ENCODE measurements at regions not wholly inside any gene's neighbourhood (a gene's known extent, or its start where the extent isn't known, plus 50 kb on each side); places are given as distances from the start of the nearest gene placed in this dataset.

GRCh38 chr4:184306949-184307348, 89.3 kb upstream of the ENPP6 start:
- no peaks in the 10 kb centered on the region for H3K79me1 ChIP-seq (ENCODE audit: low read depth, low read length)
- H2BK5ac ChIP-seq (ENCODE audit: low read length) = no peak overlapping the region
- no peak overlapping the region for H3K23ac ChIP-seq (ENCODE audit: low read depth, low read length, poor library complexity)
- no CpG with 5 or more reads among the region's 3 CpGs for WGBS, 2 donors (ENCODE audit: extremely low coverage in 2 of 2, insufficient read length in 2 of 2, insufficient replicate concordance in 1 of 2)
- no peak overlapping the region for H3K27ac ChIP-seq (replicated peaks; ENCODE audit: low read length)
- H2AK5ac ChIP-seq (ENCODE audit: low read depth, low read length) = no peak overlapping the region
- no peak overlapping the region for H4K91ac ChIP-seq (ENCODE audit: low read depth, low read length, poor library complexity)
- no peak overlapping the region for H2BK15ac ChIP-seq (ENCODE audit: low read length)
- no peak overlapping the region for H3K14ac ChIP-seq (ENCODE audit: low read length)
- no peak overlapping the region for H3K4ac ChIP-seq (ENCODE audit: low read length)
- H3K4me2 ChIP-seq (ENCODE audit: insufficient read depth, low read length, poor library complexity, severe bottlenecking) = no peak overlapping the region
- no peak overlapping the region for H4K8ac ChIP-seq (ENCODE audit: low read depth, low read length)
- no peak overlapping the region for H3K18ac ChIP-seq (ENCODE audit: low read length)
- no peak for DNase-seq (ENCODE audit: low spot score)
- H3K4me1 ChIP-seq (ENCODE audit: control insufficient read depth in 2 of 2, insufficient read depth in 1 of 2, low read depth in 1 of 2, low read length in 2 of 2) = no peaks in the 10 kb centered on the region
- no peak overlapping the region for H2BK120ac ChIP-seq (ENCODE audit: low read depth, low read length)
- no peak overlapping the region for H3K9ac ChIP-seq (ENCODE audit: low read depth, low read length, poor library complexity)
- no peaks in the 10 kb centered on the region for H3K9me3 ChIP-seq (replicated peaks in 1 of 2; ENCODE audit: control insufficient read depth in 2 of 2, insufficient read depth in 1 of 2, low read depth in 1 of 2, low read length in 2 of 2)
- no peak overlapping the region for H2BK12ac ChIP-seq (ENCODE audit: low read length)
- H3K36me3 ChIP-seq (replicated peaks in 1 of 2; ENCODE audit: control insufficient read depth in 2 of 2, insufficient read depth in 2 of 2, low read length in 2 of 2) = no peaks in the 10 kb centered on the region
- no peaks in the 10 kb centered on the region for H3K27me3 ChIP-seq (ENCODE audit: control insufficient read depth in 3 of 3, insufficient read depth in 3 of 3, low read depth in 1 of 3, low read length in 3 of 3)
- H2AFZ ChIP-seq (ENCODE audit: low read length) = no peak overlapping the region
- no peak overlapping the region for H3K4me3 ChIP-seq (ENCODE audit: low read length in 2 of 2)

- no peak for DNase-seq (ENCODE audit: low spot score)
- no peak overlapping the region for H4K8ac ChIP-seq (ENCODE audit: low read depth, low read length)
- H3K14ac ChIP-seq (ENCODE audit: low read length) = no peak overlapping the region
- no peak overlapping the region for H2BK5ac ChIP-seq (ENCODE audit: low read length)
- no peak overlapping the region for H3K9ac ChIP-seq (ENCODE audit: low read depth, low read length, poor library complexity)
- no peak overlapping the region for H3K27ac ChIP-seq (replicated peaks; ENCODE audit: low read length)
- no peak overlapping the region for H2AK5ac ChIP-seq (ENCODE audit: low read depth, low read length)
- no peak overlapping the region for H2BK15ac ChIP-seq (ENCODE audit: low read length)
- no CpG with 5 or more reads among the region's 1 CpG for WGBS, 2 donors (ENCODE audit: extremely low coverage in 2 of 2, insufficient read length in 2 of 2, insufficient replicate concordance in 1 of 2)
- no peak overlapping the region for H2BK12ac ChIP-seq (ENCODE audit: low read length)
- no peaks in the 10 kb centered on the region for H3K79me1 ChIP-seq (ENCODE audit: low read depth, low read length)
- no peaks in the 10 kb centered on the region for H3K27me3 ChIP-seq (ENCODE audit: control insufficient read depth in 3 of 3, insufficient read depth in 3 of 3, low read depth in 1 of 3, low read length in 3 of 3)
- H4K91ac ChIP-seq (ENCODE audit: low read depth, low read length, poor library complexity) = no peak overlapping the region
- H2BK120ac ChIP-seq (ENCODE audit: low read depth, low read length) = no peak overlapping the region
- H3K36me3 ChIP-seq (replicated peaks in 1 of 2; ENCODE audit: control insufficient read depth in 2 of 2, insufficient read depth in 2 of 2, low read length in 2 of 2) = no peaks in the 10 kb centered on the region
- no peak overlapping the region for H3K4me3 ChIP-seq (ENCODE audit: low read length in 2 of 2)
- H3K4ac ChIP-seq (ENCODE audit: low read length) = no peak overlapping the region
- no peaks in the 10 kb centered on the region for H3K4me1 ChIP-seq (ENCODE audit: control insufficient read depth in 2 of 2, insufficient read depth in 1 of 2, low read depth in 1 of 2, low read length in 2 of 2)
- no peaks in the 10 kb centered on the region for H3K9me3 ChIP-seq (replicated peaks in 1 of 2; ENCODE audit: control insufficient read depth in 2 of 2, insufficient read depth in 1 of 2, low read depth in 1 of 2, low read length in 2 of 2)
- H2AFZ ChIP-seq (ENCODE audit: low read length) = no peak overlapping the region
- H3K18ac ChIP-seq (ENCODE audit: low read length) = no peak overlapping the region
- H3K23ac ChIP-seq (ENCODE audit: low read depth, low read length, poor library complexity) = no peak overlapping the region
- no peak overlapping the region for H3K4me2 ChIP-seq (ENCODE audit: insufficient read depth, low read length, poor library complexity, severe bottlenecking)
Measured at GRCh38 chr4:184306470-184306869, 88.8 kb upstream of the ENPP6 start.

DNA sequence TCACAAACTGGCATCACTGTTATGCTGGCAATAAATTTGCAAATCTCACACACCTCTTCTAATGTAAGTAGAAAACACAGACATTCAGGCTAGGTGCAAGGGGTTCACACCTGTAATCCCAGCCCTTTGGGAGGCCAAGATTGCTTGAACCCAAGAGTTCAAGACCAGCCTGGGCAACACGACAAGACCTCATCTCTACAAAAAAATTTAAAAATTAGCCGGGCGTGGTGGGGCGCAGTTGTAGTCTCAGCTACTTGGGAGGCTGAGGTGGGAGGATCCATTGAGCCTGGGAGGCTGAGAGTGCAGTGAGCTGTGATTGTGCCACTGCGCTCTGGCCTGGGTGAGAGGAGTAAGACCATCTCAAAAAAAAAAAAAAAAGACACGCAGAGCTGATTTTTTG, 83.1 kb upstream of the ENPP6 start:
- H3K4me3 ChIP-seq (ENCODE audit: low read length in 2 of 2) = no peak overlapping the region
- no peak overlapping the region for H2BK120ac ChIP-seq (ENCODE audit: low read depth, low read length)
- H3K4ac ChIP-seq (ENCODE audit: low read length) = no peak overlapping the region
- H2BK5ac ChIP-seq (ENCODE audit: low read length) = no peak overlapping the region
- H3K4me2 ChIP-seq (ENCODE audit: insufficient read depth, low read length, poor library complexity, severe bottlenecking) = no peak overlapping the region
- no peak overlapping the region for H2AFZ ChIP-seq (ENCODE audit: low read length)
- H3K9me3 ChIP-seq (replicated peaks in 1 of 2; ENCODE audit: control insufficient read depth in 2 of 2, insufficient read depth in 1 of 2, low read depth in 1 of 2, low read length in 2 of 2) = peaks cover 0 to 2% of the 10 kb centered on the region in 2 donors
- H3K9ac ChIP-seq (ENCODE audit: low read depth, low read length, poor library complexity) = no peak overlapping the region
- H3K27me3 ChIP-seq (ENCODE audit: control insufficient read depth in 3 of 3, insufficient read depth in 3 of 3, low read depth in 1 of 3, low read length in 3 of 3) = no peaks in the 10 kb centered on the region
- H3K14ac ChIP-seq (ENCODE audit: low read length) = no peak overlapping the region
- H3K27ac ChIP-seq (replicated peaks; ENCODE audit: low read length) = no peak overlapping the region
- H3K36me3 ChIP-seq (replicated peaks in 1 of 2; ENCODE audit: control insufficient read depth in 2 of 2, insufficient read depth in 2 of 2, low read length in 2 of 2) = no peaks in the 10 kb centered on the region
- no peak for DNase-seq (ENCODE audit: low spot score)
- H3K23ac ChIP-seq (ENCODE audit: low read depth, low read length, poor library complexity) = no peak overlapping the region
- no peak overlapping the region for H4K91ac ChIP-seq (ENCODE audit: low read depth, low read length, poor library complexity)
- H3K18ac ChIP-seq (ENCODE audit: low read length) = no peak overlapping the region
- no peak overlapping the region for H4K8ac ChIP-seq (ENCODE audit: low read depth, low read length)
- H2BK12ac ChIP-seq (ENCODE audit: low read length) = no peak overlapping the region
- H2AK5ac ChIP-seq (ENCODE audit: low read depth, low read length) = no peak overlapping the region
- H3K79me1 ChIP-seq (ENCODE audit: low read depth, low read length) = no peaks in the 10 kb centered on the region
- no CpG with 5 or more reads among the region's 6 CpGs for WGBS, 2 donors (ENCODE audit: extremely low coverage in 2 of 2, insufficient read length in 2 of 2, insufficient replicate concordance in 1 of 2)
- no peak overlapping the region for H2BK15ac ChIP-seq (ENCODE audit: low read length)
- peaks cover 5 to 6% of the 10 kb centered on the region in 2 donors for H3K4me1 ChIP-seq (ENCODE audit: control insufficient read depth in 2 of 2, insufficient read depth in 1 of 2, low read depth in 1 of 2, low read length in 2 of 2)

- Histone ChIP-seq H3K9me3 (replicated peaks in 1 of 2; ENCODE audit: control insufficient read depth in 2 of 2, insufficient read depth in 1 of 2, low read depth in 1 of 2, low read length in 2 of 2) (peaks cover 4 to 11% of the 10 kb centered on the region in 2 donors), H3K23ac (ENCODE audit: low read depth, low read length, poor library complexity) (no peak overlapping the region), H2AK5ac (ENCODE audit: low read depth, low read length) (no peak overlapping the region), H4K8ac (ENCODE audit: low read depth, low read length) (no peak overlapping the region), H3K79me1 (ENCODE audit: low read depth, low read length) (no peaks in the 10 kb centered on the region), H3K4me2 (ENCODE audit: insufficient read depth, low read length, poor library complexity, severe bottlenecking) (no peak overlapping the region), H2BK15ac (ENCODE audit: low read length) (no peak overlapping the region), H2BK12ac (ENCODE audit: low read length) (no peak overlapping the region), H3K9ac (ENCODE audit: low read depth, low read length, poor library complexity) (no peak overlapping the region), H3K27ac (replicated peaks; ENCODE audit: low read length) (peak overlapping the region; percentile 63), H3K4me1 (ENCODE audit: control insufficient read depth in 2 of 2, insufficient read depth in 1 of 2, low read depth in 1 of 2, low read length in 2 of 2) (peaks cover 12% of the 10 kb centered on the region in 2 donors), H3K14ac (ENCODE audit: low read length) (no peak overlapping the region), H2AFZ (ENCODE audit: low read length) (peak overlapping the region; percentile 86), H2BK120ac (ENCODE audit: low read depth, low read length) (no peak overlapping the region), H3K36me3 (replicated peaks in 1 of 2; ENCODE audit: control insufficient read depth in 2 of 2, insufficient read depth in 2 of 2, low read length in 2 of 2) (no peaks in the 10 kb centered on the region), H4K91ac (ENCODE audit: low read depth, low read length, poor library complexity) (no peak overlapping the region), H3K18ac (ENCODE audit: low read length) (peak overlapping the region; percentile 76), H3K27me3 (ENCODE audit: control insufficient read depth in 3 of 3, insufficient read depth in 3 of 3, low read depth in 1 of 3, low read length in 3 of 3) (no peaks in the 10 kb centered on the region), H3K4ac (ENCODE audit: low read length) (no peak overlapping the region), H3K4me3 (ENCODE audit: low read length in 2 of 2) (no peak overlapping the region), H2BK5ac (ENCODE audit: low read length) (no peak overlapping the region)
- DNase-seq (ENCODE audit: low spot score) = no peak
- WGBS, 2 donors (ENCODE audit: extremely low coverage in 2 of 2, insufficient read length in 2 of 2, insufficient replicate concordance in 1 of 2) = no CpG with 5 or more reads among the region's 3 CpGs
Measured at GRCh38 chr4:184298254-184298653, 80.6 kb upstream of the ENPP6 start.
